Parathyroid adenoma (tissue), 2 donors: ENCODE measurements at regions not wholly inside any gene's neighbourhood (a gene's known extent, or its start where the extent isn't known, plus 50 kb on each side); places are given as distances from the start of the nearest gene placed in this dataset.

ENCODE experiments used
- H2AFZ ChIP-seq: fragments of 300-600 bp; sonication (generic); one replicate; pipeline ENCODE4 v1.7.0; 2017; ENCODE audit warnings: antibody characterized with exemption, mild to moderate bottlenecking
- H3K27ac ChIP-seq: fragments of 300-600 bp; sonication (generic); one replicate; pipeline ENCODE4 v1.7.0; 2017
- H3K27me3 ChIP-seq: fragments of 300-600 bp; sonication (generic); one replicate; pipeline ENCODE4 v1.7.0; 2017; ENCODE audit warnings: low read length; ENCODE audit not compliant: control insufficient read depth, insufficient read depth
- H3K36me3 ChIP-seq: fragments of 300-600 bp; sonication (generic); one replicate; pipeline ENCODE4 v1.7.0; 2017; ENCODE audit warnings: low read length; ENCODE audit not compliant: control insufficient read depth, insufficient read depth
- H3K4me1 ChIP-seq: fragments of 300-600 bp; sonication (generic); one replicate; pipeline ENCODE4 v1.7.0; 2017; ENCODE audit warnings: control low read depth
- H3K4me2 ChIP-seq: fragments of 300-600 bp; sonication (generic); one replicate; pipeline ENCODE4 v1.7.0; 2017; ENCODE audit warnings: low read length
- H3K4me3 ChIP-seq: fragments of 300-600 bp; sonication (generic); one replicate; pipeline ENCODE4 v1.7.0; 2017; ENCODE audit warnings: low read depth, low read length
- H3K79me2 ChIP-seq: fragments of 300-600 bp; sonication (generic); one replicate; pipeline ENCODE4 v1.7.0; 2017; ENCODE audit warnings: control low read depth
- H3K9ac ChIP-seq: fragments of 300-600 bp; sonication (generic); one replicate; pipeline ENCODE4 v1.7.0; 2017; ENCODE audit warnings: mild to moderate bottlenecking
- H3K9me3 ChIP-seq: fragments of 300-600 bp; sonication (generic); one replicate; pipeline ENCODE4 v1.7.0; 2017; ENCODE audit warnings: low read length; ENCODE audit not compliant: control insufficient read depth
- TF ChIP-seq, protein P1 (sequence below): fragments of 300-600 bp; sonication (generic); IDR thresholded peaks from one replicate; pipeline ENCODE4 v1.7.0; 2017; ENCODE audit warnings: antibody characterized with exemption, mild to moderate bottlenecking
- donor health status: primary hyperparathyroidism.

DNA sequence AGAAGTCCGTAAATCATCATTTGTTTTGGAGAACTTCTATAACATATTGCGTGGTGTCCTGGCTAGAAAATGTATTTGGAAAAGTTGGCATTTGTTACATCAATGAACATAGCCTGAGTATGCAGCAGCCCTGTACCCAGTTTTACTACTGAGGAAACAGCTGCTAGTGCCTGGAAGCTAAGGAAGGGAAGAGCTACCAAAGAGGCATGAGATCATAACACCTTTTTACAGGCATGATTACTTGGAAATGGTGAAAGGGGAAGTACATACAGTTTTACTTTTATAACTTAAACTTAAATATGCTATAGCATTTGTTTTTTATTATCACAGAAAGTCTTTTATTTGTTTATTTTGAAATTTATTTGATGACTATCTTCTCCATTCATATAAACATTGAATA lies 128.4 kb upstream of the MC4R start:
- H2AFZ ChIP-seq = no peak overlapping the region
- H3K4me3 ChIP-seq = no peak overlapping the region
- TF ChIP-seq, protein P1, sequence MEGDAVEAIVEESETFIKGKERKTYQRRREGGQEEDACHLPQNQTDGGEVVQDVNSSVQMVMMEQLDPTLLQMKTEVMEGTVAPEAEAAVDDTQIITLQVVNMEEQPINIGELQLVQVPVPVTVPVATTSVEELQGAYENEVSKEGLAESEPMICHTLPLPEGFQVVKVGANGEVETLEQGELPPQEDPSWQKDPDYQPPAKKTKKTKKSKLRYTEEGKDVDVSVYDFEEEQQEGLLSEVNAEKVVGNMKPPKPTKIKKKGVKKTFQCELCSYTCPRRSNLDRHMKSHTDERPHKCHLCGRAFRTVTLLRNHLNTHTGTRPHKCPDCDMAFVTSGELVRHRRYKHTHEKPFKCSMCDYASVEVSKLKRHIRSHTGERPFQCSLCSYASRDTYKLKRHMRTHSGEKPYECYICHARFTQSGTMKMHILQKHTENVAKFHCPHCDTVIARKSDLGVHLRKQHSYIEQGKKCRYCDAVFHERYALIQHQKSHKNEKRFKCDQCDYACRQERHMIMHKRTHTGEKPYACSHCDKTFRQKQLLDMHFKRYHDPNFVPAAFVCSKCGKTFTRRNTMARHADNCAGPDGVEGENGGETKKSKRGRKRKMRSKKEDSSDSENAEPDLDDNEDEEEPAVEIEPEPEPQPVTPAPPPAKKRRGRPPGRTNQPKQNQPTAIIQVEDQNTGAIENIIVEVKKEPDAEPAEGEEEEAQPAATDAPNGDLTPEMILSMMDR = no peak
- H3K4me2 ChIP-seq = no peak overlapping the region
- no peaks in the 10 kb centered on the region for H3K79me2 ChIP-seq
- H3K27ac ChIP-seq = no peak overlapping the region
- H3K4me1 ChIP-seq = no peaks in the 10 kb centered on the region
- H3K36me3 ChIP-seq = no peaks in the 10 kb centered on the region
- no peak overlapping the region for H3K9ac ChIP-seq
- no peaks in the 10 kb centered on the region for H3K27me3 ChIP-seq
- no peaks in the 10 kb centered on the region for H3K9me3 ChIP-seq

DNA sequence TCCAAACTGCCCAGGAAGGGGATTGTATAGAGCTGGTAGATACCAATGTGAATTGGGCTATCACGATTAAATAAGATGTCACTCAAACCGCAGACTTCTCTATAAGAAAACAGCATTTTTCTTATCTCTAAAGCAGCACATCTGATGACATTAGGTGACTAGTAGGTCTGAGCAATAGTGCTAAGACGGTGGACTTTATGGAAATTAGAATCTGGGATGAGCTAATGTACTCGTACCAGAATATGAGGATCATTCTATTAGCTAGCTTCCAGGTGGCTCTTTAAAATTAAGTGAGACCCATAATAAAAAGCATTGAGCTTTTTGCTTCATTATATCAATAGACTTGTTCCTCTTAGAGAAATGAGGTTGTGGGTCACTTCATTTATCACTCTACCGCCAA lies 130.0 kb upstream of the MC4R start:
- Histone ChIP-seq H3K79me2 (no peaks in the 10 kb centered on the region), H3K4me3 (no peak overlapping the region), H3K9ac (no peak overlapping the region), H2AFZ (no peak overlapping the region), H3K27ac (no peak overlapping the region), H3K4me1 (no peaks in the 10 kb centered on the region), H3K36me3 (no peaks in the 10 kb centered on the region), H3K27me3 (no peaks in the 10 kb centered on the region), H3K4me2 (no peak overlapping the region), H3K9me3 (no peaks in the 10 kb centered on the region)
- TF ChIP-seq, protein P1 = no peak

DNA sequence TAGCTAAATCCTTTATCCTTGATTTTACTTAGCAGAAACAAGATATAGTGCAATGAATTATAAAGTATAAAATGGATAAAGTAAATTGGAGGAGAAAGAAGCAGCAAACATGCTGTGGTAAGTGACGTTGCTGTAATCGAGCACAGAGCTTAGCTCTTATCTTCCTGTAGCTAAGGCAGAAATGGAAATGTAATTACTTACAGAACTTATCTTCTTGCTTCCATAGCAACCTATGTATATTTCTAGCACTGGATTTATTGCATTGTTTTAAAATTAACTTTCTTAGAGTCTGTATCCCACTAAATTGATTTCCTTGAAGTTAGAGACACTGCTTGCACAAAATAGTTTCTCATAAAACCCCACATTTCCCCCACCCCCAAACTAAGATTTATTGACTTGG lies 130.6 kb upstream of the MC4R start:
- Histone ChIP-seq H3K4me3 (no peak overlapping the region), H3K4me2 (no peak overlapping the region), H3K79me2 (no peaks in the 10 kb centered on the region), H3K27me3 (no peaks in the 10 kb centered on the region), H3K36me3 (no peaks in the 10 kb centered on the region), H3K9me3 (no peaks in the 10 kb centered on the region), H3K9ac (no peak overlapping the region), H3K4me1 (no peaks in the 10 kb centered on the region), H2AFZ (no peak overlapping the region), H3K27ac (no peak overlapping the region)
- TF ChIP-seq, protein P1 = no peak

DNA sequence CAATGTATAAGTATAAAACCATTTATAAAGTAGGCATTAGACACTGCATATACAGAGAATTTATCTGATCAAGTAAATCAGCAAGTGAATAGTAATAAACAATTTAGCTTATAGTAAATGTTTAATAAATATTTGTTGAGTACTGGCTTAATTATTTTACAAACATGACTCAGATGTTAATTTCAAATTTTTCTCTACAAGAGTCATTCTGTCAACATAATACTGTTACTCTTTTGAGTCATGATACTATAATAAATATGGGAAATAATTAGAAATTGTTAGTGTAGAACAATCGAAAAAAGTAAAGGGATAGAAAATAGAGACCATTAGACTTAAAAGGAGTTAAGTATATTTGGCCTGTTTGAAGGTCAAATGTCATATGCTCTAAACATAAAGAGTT lies 133.6 kb upstream of the MC4R start:
- no peaks in the 10 kb centered on the region for H3K9me3 ChIP-seq
- no peaks in the 10 kb centered on the region for H3K27me3 ChIP-seq
- H3K36me3 ChIP-seq = no peaks in the 10 kb centered on the region
- H3K9ac ChIP-seq = no peak overlapping the region
- H2AFZ ChIP-seq = no peak overlapping the region
- H3K27ac ChIP-seq = no peak overlapping the region
- H3K4me1 ChIP-seq = no peaks in the 10 kb centered on the region
- no peak overlapping the region for H3K4me3 ChIP-seq
- no peaks in the 10 kb centered on the region for H3K79me2 ChIP-seq
- no peak overlapping the region for H3K4me2 ChIP-seq
- TF ChIP-seq, protein P1 = no peak

DNA sequence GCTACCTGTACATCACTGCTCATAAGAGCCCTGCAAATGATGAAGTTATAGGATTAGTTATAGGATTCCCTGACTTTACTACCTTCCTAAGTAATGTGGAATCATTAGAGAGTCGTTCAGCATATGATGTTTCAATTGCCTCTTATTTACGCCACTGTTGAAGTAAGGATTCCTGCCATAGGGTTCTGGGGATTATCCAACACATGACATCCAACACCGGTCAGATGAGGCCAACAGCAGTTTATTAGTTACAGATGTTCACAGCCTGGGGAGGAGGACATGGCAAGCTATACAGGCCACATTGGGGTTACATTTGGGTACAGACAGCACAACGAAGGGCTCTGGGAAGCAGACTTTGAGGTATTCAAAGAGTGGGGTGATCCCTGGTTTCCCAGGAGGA lies 134.1 kb upstream of the MC4R start:
- Histone ChIP-seq H3K9ac (no peak overlapping the region), H3K4me2 (no peak overlapping the region), H3K27ac (no peak overlapping the region), H2AFZ (no peak overlapping the region), H3K36me3 (no peaks in the 10 kb centered on the region), H3K4me1 (no peaks in the 10 kb centered on the region), H3K4me3 (no peak overlapping the region), H3K9me3 (no peaks in the 10 kb centered on the region), H3K79me2 (no peaks in the 10 kb centered on the region), H3K27me3 (no peaks in the 10 kb centered on the region)
- TF ChIP-seq, protein P1 = no peak
